Muscle of leg (tissue), 3 donors: ENCODE measurements at regions not wholly inside any gene's neighbourhood (a gene's known extent, or its start where the extent isn't known, plus 50 kb on each side); places are given as distances from the start of the nearest gene placed in this dataset.

Experiments
- DNase-seq: peaks from one replicate; pipeline ENCODE4 v3.0.0; 2013
- H3K27ac ChIP-seq: one replicate; pipeline ENCODE4 v1.5.1; 2013; ENCODE audit warnings: mild to moderate bottlenecking, low read length, control low read depth
- H3K27me3 ChIP-seq: one replicate; pipeline ENCODE4 v1.6.1; 2013; ENCODE audit warnings: low read length; ENCODE audit not compliant: control insufficient read depth, insufficient read depth
- H3K36me3 ChIP-seq: one replicate; pipeline ENCODE4 v1.6.1; 2013; ENCODE audit warnings: low read length; ENCODE audit not compliant: control insufficient read depth, insufficient read depth
- H3K4me1 ChIP-seq: one replicate; pipeline ENCODE4 v1.6.1; 2013; ENCODE audit warnings: low read length; ENCODE audit not compliant: control insufficient read depth, insufficient read depth
- H3K4me3 ChIP-seq: one replicate; pipeline ENCODE4 v1.5.1; 2013; ENCODE audit warnings: low read length, control low read depth
- H3K9me3 ChIP-seq: replicated peaks from 2 replicates; pipeline ENCODE4 v1.6.1; 2013; ENCODE audit warnings: low read depth, low read length; ENCODE audit not compliant: control insufficient read depth
- WGBS: methylation state at CpG from one replicate; pipeline ENCODE4 v1.1.5; 2013; ENCODE audit warnings: missing lambda C conversion rate; ENCODE audit not compliant: insufficient coverage; 5-methylcytosine and 5-hydroxymethylcytosine counted together

- DNase-seq: peak; percentile 93
- Histone ChIP-seq H3K4me3 (peak overlapping the region; percentile 60), H3K36me3 (no peaks in the 10 kb centered on the region), H3K27ac (peak overlapping the region; percentile 99), H3K4me1 (peaks cover 27% of the 10 kb centered on the region), H3K9me3 (no peaks in the 10 kb centered on the region), H3K27me3 (no peaks in the 10 kb centered on the region)
- no CpG with 5 or more reads among the region's 10 CpGs for WGBS
Observed at GRCh38 chr15:92810418-92811138, 89.5 kb upstream of the CHD2 start.

- Histone ChIP-seq H3K36me3 (no peaks in the 10 kb centered on the region), H3K27ac (peak overlapping the region; percentile 99), H3K27me3 (no peaks in the 10 kb centered on the region), H3K4me1 (peaks cover 27% of the 10 kb centered on the region), H3K9me3 (no peaks in the 10 kb centered on the region), H3K4me3 (peak overlapping the region; percentile 60)
- peak; percentile 59 for DNase-seq
- WGBS: 29% methylated on average over 1 of the region's 6 CpGs
Observed at GRCh38 chr15:92811148-92811913, 88.8 kb upstream of the CHD2 start.

GRCh38 chr15:92812271-92812670 is 87.9 kb upstream of the CHD2 start:
- H3K36me3 ChIP-seq: no peaks in the 10 kb centered on the region
- no peaks in the 10 kb centered on the region for H3K9me3 ChIP-seq
- H3K27ac ChIP-seq: peak overlapping the region; percentile 99
- H3K4me1 ChIP-seq: peaks cover 27% of the 10 kb centered on the region
- WGBS: 85% methylated on average over 5 of the region's 12 CpGs
- no peak for DNase-seq
- no peaks in the 10 kb centered on the region for H3K27me3 ChIP-seq
- H3K4me3 ChIP-seq: no peak overlapping the region

GRCh38 chr15:92813485-92813884 is 86.6 kb upstream of the CHD2 start:
- DNase-seq: no peak
- H3K36me3 ChIP-seq: no peaks in the 10 kb centered on the region
- no peaks in the 10 kb centered on the region for H3K9me3 ChIP-seq
- H3K27ac ChIP-seq: no peak overlapping the region
- H3K4me1 ChIP-seq: peaks cover 21% of the 10 kb centered on the region
- H3K27me3 ChIP-seq: no peaks in the 10 kb centered on the region
- WGBS: no CpG with 5 or more reads among the region's 4 CpGs
- H3K4me3 ChIP-seq: no peak overlapping the region

- H3K4me1 ChIP-seq: peaks cover 13% of the 10 kb centered on the region
- whole genome bisulfite sequencing: 60% methylated on average over 5 of the region's 7 CpGs
- H3K9me3 ChIP-seq: no peaks in the 10 kb centered on the region
- no peak for DNase-seq
- H3K4me3 ChIP-seq: no peak overlapping the region
- no peak overlapping the region for H3K27ac ChIP-seq
- no peaks in the 10 kb centered on the region for H3K36me3 ChIP-seq
- no peaks in the 10 kb centered on the region for H3K27me3 ChIP-seq
Observed at GRCh38 chr15:92817339-92817886, 82.7 kb upstream of the CHD2 start.

GRCh38 chr15:92818651-92819277 is 81.4 kb upstream of the CHD2 start:
- peak overlapping the region; percentile 57 for H3K4me3 ChIP-seq
- H3K27ac ChIP-seq: peak overlapping the region; percentile 95
- H3K27me3 ChIP-seq: no peaks in the 10 kb centered on the region
- H3K4me1 ChIP-seq: peaks cover 13% of the 10 kb centered on the region
- WGBS: 24% methylated on average over 7 of the region's 16 CpGs
- no peaks in the 10 kb centered on the region for H3K9me3 ChIP-seq
- H3K36me3 ChIP-seq: no peaks in the 10 kb centered on the region
- no peak for DNase-seq

- H3K9me3 ChIP-seq: no peaks in the 10 kb centered on the region
- H3K27me3 ChIP-seq: no peaks in the 10 kb centered on the region
Observed at GRCh38 chr15:92819278-92820235, 80.6 kb upstream of the CHD2 start.

GRCh38 chr15:92820236-92821021 is 79.7 kb upstream of the CHD2 start:
- peak overlapping the region; percentile 95 for H3K27ac ChIP-seq
- DNase-seq: peak; percentile 98
- 7% methylated on average over 28 of the region's 36 CpGs for WGBS

More at GRCh38 chr15:92819278-92820235, 80.6 kb upstream of the CHD2 start:
- WGBS: no CpG with 5 or more reads among the region's 16 CpGs
- DNase-seq: peak; percentile 50
- Histone ChIP-seq H3K27ac (peak overlapping the region; percentile 95), H3K4me1 (peaks cover 13% of the 10 kb centered on the region), H3K36me3 (no peaks in the 10 kb centered on the region), H3K4me3 (peak overlapping the region; percentile 57)

More at GRCh38 chr15:92820236-92821021, 79.7 kb upstream of the CHD2 start:
- H3K4me3 ChIP-seq: peak overlapping the region; percentile 57
- H3K36me3 ChIP-seq: no peaks in the 10 kb centered on the region
- peaks cover 13% of the 10 kb centered on the region for H3K4me1 ChIP-seq
- H3K9me3 ChIP-seq: no peaks in the 10 kb centered on the region
- no peaks in the 10 kb centered on the region for H3K27me3 ChIP-seq
